Smooth muscle cell (in vitro differentiated cells): ENCODE measurements at regions not wholly inside any gene's neighbourhood (a gene's known extent, or its start where the extent isn't known, plus 50 kb on each side); places are given as distances from the start of the nearest gene placed in this dataset.

Source experiments
- DNase-seq: peaks from one replicate; lab custom pipeline; 2025; ENCODE audit not compliant: unreplicated experiment; lab: John Stamatoyannopoulos, UW
- H2AFZ ChIP-seq: fragments of 200-600 bp; sonication (generic); 2 replicates; pipeline ENCODE4 v1.6.0; 2016; ENCODE audit warnings: antibody characterized with exemption, low read depth, mild to moderate bottlenecking
- H3F3A ChIP-seq: fragments of 200-600 bp; sonication (generic); 2 replicates; pipeline ENCODE4 v1.6.0; 2017; ENCODE audit warnings: antibody characterized with exemption, low read depth
- H3K27ac ChIP-seq: fragments of 200-600 bp; sonication (generic); 2 replicates; pipeline ENCODE4 v1.5.1; 2016; ENCODE audit warnings: low read depth, mild to moderate bottlenecking
- H3K27me3 ChIP-seq: fragments of 200-600 bp; sonication (generic); 2 replicates; pipeline ENCODE4 v1.6.1; 2016; ENCODE audit warnings: low read depth, mild to moderate bottlenecking
- H3K36me3 ChIP-seq: fragments of 200-600 bp; sonication (generic); 2 replicates; pipeline ENCODE4 v1.5.1; 2016; ENCODE audit warnings: low read depth
- H3K4me1 ChIP-seq: fragments of 200-600 bp; sonication (generic); 2 replicates; pipeline ENCODE4 v1.5.1; 2016; ENCODE audit warnings: low read depth
- H3K4me2 ChIP-seq: fragments of 200-600 bp; sonication (generic); 2 replicates; pipeline ENCODE4 v1.6.0; 2016; ENCODE audit warnings: mild to moderate bottlenecking
- H3K4me3 ChIP-seq: fragments of 200-600 bp; sonication (generic); 2 replicates; pipeline ENCODE4 v1.5.1; 2016; ENCODE audit warnings: mild to moderate bottlenecking
- H3K79me2 ChIP-seq: fragments of 200-600 bp; sonication (generic); 2 replicates; pipeline ENCODE4 v1.6.0; 2016; ENCODE audit warnings: low read depth, mild to moderate bottlenecking
- H3K9ac ChIP-seq: fragments of 200-600 bp; sonication (generic); 2 replicates; pipeline ENCODE4 v1.6.0; 2016; ENCODE audit warnings: low read depth
- H3K9me3 ChIP-seq: fragments of 200-600 bp; sonication (generic); replicated peaks from 2 replicates; pipeline ENCODE4 v1.5.1; 2016; ENCODE audit warnings: low read depth
- H4K20me1 ChIP-seq: fragments of 200-600 bp; sonication (generic); 2 replicates; pipeline ENCODE4 v1.6.0; 2016; ENCODE audit warnings: low read depth
- WGBS: methylation state at CpG from one replicate; pipeline ENCODE4 v1.1.7; 2016; ENCODE audit warnings: low lambda C conversion rate; 5-methylcytosine and 5-hydroxymethylcytosine counted together
- TF ChIP-seq, protein P1 (sequence below): fragments of 200-600 bp; sonication (generic); IDR thresholded peaks from 2 replicates; pipeline ENCODE4 v1.5.1; 2017; ENCODE audit warnings: borderline replicate concordance, mild to moderate bottlenecking, antibody characterized with exemption; ENCODE audit not compliant: insufficient read depth, poor library complexity, severe bottlenecking

DNA sequence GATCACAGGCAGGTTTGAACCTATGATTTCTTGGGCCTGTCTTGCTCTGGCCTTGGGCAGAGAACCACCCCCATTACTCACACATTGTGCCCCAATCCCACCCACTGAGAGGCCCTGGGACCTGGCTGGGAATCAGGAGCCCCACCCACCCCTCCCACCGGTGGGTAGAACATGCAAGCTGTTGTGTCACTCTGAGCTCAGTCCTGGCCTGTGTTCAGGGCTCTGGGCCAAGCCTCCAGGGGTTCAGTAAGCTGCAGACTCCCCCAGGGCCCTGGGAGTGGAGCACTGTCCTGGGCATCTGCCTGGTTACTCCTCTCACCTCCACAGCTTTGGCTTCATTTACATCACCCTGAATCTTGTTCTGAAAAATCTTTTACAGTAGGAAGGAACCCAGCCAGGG is 270.5 kb downstream of the RRAGC start:
- TF ChIP-seq, protein P1, sequence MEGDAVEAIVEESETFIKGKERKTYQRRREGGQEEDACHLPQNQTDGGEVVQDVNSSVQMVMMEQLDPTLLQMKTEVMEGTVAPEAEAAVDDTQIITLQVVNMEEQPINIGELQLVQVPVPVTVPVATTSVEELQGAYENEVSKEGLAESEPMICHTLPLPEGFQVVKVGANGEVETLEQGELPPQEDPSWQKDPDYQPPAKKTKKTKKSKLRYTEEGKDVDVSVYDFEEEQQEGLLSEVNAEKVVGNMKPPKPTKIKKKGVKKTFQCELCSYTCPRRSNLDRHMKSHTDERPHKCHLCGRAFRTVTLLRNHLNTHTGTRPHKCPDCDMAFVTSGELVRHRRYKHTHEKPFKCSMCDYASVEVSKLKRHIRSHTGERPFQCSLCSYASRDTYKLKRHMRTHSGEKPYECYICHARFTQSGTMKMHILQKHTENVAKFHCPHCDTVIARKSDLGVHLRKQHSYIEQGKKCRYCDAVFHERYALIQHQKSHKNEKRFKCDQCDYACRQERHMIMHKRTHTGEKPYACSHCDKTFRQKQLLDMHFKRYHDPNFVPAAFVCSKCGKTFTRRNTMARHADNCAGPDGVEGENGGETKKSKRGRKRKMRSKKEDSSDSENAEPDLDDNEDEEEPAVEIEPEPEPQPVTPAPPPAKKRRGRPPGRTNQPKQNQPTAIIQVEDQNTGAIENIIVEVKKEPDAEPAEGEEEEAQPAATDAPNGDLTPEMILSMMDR = no peak
- WGBS = 57% methylated on average over 1 of the region's 1 CpG
- DNase-seq = no peak

DNA sequence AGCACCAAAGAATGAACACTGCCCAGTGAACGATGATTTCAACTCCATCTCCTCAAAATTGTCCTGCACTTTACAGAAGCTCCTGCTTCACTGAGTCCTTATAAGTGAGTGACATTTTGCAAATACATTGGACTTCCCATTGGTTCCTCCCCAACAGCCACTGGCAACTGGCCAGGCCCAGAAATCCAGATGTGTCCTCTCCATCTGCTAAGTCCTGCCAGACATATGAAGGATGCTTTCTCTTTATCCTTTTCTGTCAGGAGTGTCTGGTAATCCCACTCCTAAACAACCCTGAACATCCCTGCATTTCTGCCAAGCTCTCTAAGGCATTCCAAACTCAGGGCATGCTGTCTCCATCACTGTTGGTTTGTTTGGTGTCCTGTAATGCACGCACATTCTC is 271.8 kb downstream of the RRAGC start:
- no peak overlapping the region for H3K4me2 ChIP-seq
- no peaks in the 10 kb centered on the region for H3K27me3 ChIP-seq
- no peak overlapping the region for H2AFZ ChIP-seq
- 100% methylated on average over 2 of the region's 2 CpGs for WGBS
- H3K4me1 ChIP-seq = no peaks in the 10 kb centered on the region
- H4K20me1 ChIP-seq = no peaks in the 10 kb centered on the region
- H3K27ac ChIP-seq = no peak overlapping the region
- DNase-seq = no peak
- TF ChIP-seq, protein P1 = no peak
- no peak overlapping the region for H3K4me3 ChIP-seq
- no peaks in the 10 kb centered on the region for H3K36me3 ChIP-seq
- peaks cover 3% of the 10 kb centered on the region for H3K9me3 ChIP-seq
- no peaks in the 10 kb centered on the region for H3F3A ChIP-seq
- no peaks in the 10 kb centered on the region for H3K79me2 ChIP-seq
- no peak overlapping the region for H3K9ac ChIP-seq

More for the DNA sequence above, 270.5 kb downstream of the RRAGC start:
- no peak overlapping the region for H3K27ac ChIP-seq
- H3K4me2 ChIP-seq = no peak overlapping the region
- H3K9me3 ChIP-seq = peaks cover 3% of the 10 kb centered on the region
- H4K20me1 ChIP-seq = no peaks in the 10 kb centered on the region
- no peak overlapping the region for H3K4me3 ChIP-seq
- no peaks in the 10 kb centered on the region for H3K4me1 ChIP-seq
- H3K9ac ChIP-seq = no peak overlapping the region
- H3F3A ChIP-seq = no peaks in the 10 kb centered on the region
- no peaks in the 10 kb centered on the region for H3K27me3 ChIP-seq
- H3K36me3 ChIP-seq = no peaks in the 10 kb centered on the region
- no peak overlapping the region for H2AFZ ChIP-seq
- no peaks in the 10 kb centered on the region for H3K79me2 ChIP-seq

DNA sequence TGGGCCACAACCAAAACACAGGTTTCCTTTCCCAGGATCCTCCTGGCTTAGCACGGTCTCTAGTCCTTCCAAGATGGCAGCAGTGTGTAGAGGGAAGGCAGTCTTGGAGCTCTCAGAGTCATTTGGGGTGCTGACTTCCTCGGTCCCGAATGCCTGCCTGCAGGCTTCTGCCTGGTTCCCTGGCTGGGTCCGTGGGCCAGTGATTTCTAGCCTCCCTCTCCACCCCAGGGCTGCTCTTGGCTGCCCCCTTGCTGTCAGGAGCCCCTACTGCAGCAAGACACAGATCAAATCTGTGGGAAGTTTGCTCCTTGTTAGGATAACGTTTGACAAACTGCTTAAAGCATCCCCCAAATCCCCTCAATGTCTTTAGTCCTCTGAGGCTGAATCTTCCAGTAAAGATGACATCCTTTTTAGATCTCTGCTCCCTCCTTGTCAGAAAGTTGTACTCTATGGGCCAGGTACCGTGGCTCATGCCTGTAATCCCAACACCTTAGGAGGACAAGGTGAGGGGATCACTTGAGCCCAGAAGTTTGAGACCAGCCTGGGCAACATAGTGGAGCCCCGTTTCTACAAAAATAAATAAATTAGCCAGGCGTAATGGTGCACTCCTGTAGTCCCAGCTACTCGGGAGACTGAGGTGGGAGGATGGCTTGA is 272.5 kb downstream of the RRAGC start:
- H3K27me3 ChIP-seq = peaks cover 5% of the 10 kb centered on the region
- no peak overlapping the region for H3K4me2 ChIP-seq
- no peaks in the 10 kb centered on the region for H3K79me2 ChIP-seq
- no peaks in the 10 kb centered on the region for H3F3A ChIP-seq
- DNase-seq = no peak
- TF ChIP-seq, protein P1 = peak; percentile 69
- H4K20me1 ChIP-seq = no peaks in the 10 kb centered on the region
- no peaks in the 10 kb centered on the region for H3K36me3 ChIP-seq
- no peaks in the 10 kb centered on the region for H3K9me3 ChIP-seq
- no peaks in the 10 kb centered on the region for H3K4me1 ChIP-seq
- WGBS = 41% methylated on average over 9 of the region's 9 CpGs
- H2AFZ ChIP-seq = no peak overlapping the region
- no peak overlapping the region for H3K9ac ChIP-seq
- no peak overlapping the region for H3K4me3 ChIP-seq
- H3K27ac ChIP-seq = no peak overlapping the region

DNA sequence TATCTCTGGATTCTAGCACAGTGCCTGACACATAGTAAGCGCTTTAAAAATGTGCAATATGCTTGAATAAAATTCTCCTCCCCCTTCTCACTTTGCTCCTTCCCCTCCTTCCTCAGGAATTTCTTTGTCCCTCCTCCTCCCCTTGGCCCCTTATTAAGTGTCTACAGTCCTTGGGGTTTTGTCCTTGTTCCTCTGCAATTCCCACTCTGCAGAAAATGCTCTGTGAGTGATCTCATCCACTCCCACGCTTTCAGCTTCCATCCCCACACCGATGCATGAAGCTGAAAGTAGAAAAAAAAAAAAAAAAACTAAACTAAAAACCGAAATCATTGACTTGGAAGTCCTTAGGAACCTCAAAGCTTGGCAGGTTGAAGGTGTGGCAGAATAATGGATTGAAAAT is 273.6 kb downstream of the RRAGC start:
- no peak overlapping the region for H3K4me3 ChIP-seq
- H3K27ac ChIP-seq = no peak overlapping the region
- TF ChIP-seq, protein P1 = no peak
- H3K9me3 ChIP-seq = no peaks in the 10 kb centered on the region
- no peak overlapping the region for H3K9ac ChIP-seq
- DNase-seq = no peak
- WGBS = 58% methylated on average over 4 of the region's 4 CpGs
- H3K79me2 ChIP-seq = no peaks in the 10 kb centered on the region
- H3K4me2 ChIP-seq = no peak overlapping the region
- no peaks in the 10 kb centered on the region for H4K20me1 ChIP-seq
- no peaks in the 10 kb centered on the region for H3K36me3 ChIP-seq
- peaks cover 7% of the 10 kb centered on the region for H3K27me3 ChIP-seq
- no peak overlapping the region for H2AFZ ChIP-seq
- no peaks in the 10 kb centered on the region for H3F3A ChIP-seq
- H3K4me1 ChIP-seq = no peaks in the 10 kb centered on the region
